ENCODE measurements at regions not wholly inside any gene's neighbourhood (a gene's known extent, or its start where the extent isn't known, plus 50 kb on each side); places are given as distances from the start of the nearest gene placed in this dataset.
"Not testable (repeated sequence)": the region's sequence is repeated elsewhere in the genome, so short reads cannot be mapped to it uniquely, and the experiment has no call there.

- DNase-seq (ENCODE audit: low spot score) = no peak
- peaks cover 6% of the 10 kb centered on the region for H3K9me3 Mint-ChIP-seq (ENCODE audit: unreplicated experiment)
- H3K27ac Mint-ChIP-seq (ENCODE audit: unreplicated experiment) = no peak overlapping the region
- H3K27me3 Mint-ChIP-seq (ENCODE audit: unreplicated experiment) = peaks cover 4% of the 10 kb centered on the region
- no peak for TF ChIP-seq CTCF (IDR thresholded peaks at IDR 0.05; ENCODE audit: unreplicated experiment)
- H3K4me3 Mint-ChIP-seq (ENCODE audit: unreplicated experiment) = no peak overlapping the region
- H3K36me3 Mint-ChIP-seq (ENCODE audit: low read depth, unreplicated experiment) = peaks cover 11% of the 10 kb centered on the region
- H3K4me1 Mint-ChIP-seq (ENCODE audit: unreplicated experiment) = no peaks in the 10 kb centered on the region
These were observed 579.9 kb downstream of the EPM2A start for GRCh38 chr6:145155411-145155810.

DNA sequence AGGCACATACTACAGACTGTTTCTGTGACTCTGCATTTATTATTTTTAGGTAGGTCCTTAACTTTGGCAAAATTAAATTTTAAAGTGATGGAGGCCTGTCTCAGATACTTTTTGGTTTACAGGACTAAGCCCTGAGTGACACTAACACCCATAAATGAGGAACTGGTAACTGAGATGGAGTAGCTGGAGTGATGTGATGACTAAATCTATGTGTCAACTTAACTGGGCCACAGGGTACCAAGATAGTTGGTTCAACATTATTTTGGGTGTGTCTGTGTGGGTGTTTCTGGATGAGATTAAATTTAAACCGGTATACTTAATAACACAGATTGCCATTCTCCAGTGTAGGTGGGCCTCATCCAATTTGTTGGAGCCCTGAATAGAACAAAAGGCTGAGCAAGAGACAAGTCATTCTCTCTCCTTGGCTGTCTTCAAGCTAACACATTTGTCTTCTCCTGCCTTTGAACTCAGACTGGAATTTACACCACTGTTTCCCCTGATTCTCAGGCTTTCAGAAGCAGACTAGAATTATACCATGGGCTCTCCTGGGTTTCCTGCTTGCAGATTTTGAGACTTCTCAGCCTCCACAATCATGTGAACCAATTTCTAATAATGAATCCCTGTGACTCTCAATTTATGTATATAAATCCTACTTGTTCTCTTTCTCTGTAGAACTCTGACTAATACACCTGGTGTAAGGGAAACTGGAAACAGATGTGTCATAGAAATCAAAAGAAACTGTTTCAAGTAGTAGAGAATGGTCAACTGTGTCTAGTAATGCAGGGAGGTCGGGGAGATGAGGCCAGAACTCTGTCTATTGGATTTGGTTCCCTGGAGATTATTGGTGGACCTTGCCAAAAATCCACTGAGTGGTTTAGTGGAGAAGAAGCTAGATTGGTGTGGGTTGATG, 579.2 kb downstream of the EPM2A start:
- no peak for DNase-seq (ENCODE audit: low spot score)
- TF ChIP-seq CTCF (IDR thresholded peaks at IDR 0.05; ENCODE audit: unreplicated experiment) = no peak
- H3K9me3 Mint-ChIP-seq (ENCODE audit: unreplicated experiment) = peaks cover 6% of the 10 kb centered on the region
- no peak overlapping the region for H3K4me3 Mint-ChIP-seq (ENCODE audit: unreplicated experiment)
- no peak overlapping the region for H3K27ac Mint-ChIP-seq (ENCODE audit: unreplicated experiment)
- H3K36me3 Mint-ChIP-seq (ENCODE audit: low read depth, unreplicated experiment) = peaks cover 11% of the 10 kb centered on the region
- H3K4me1 Mint-ChIP-seq (ENCODE audit: unreplicated experiment) = no peaks in the 10 kb centered on the region
- peaks cover 4% of the 10 kb centered on the region for H3K27me3 Mint-ChIP-seq (ENCODE audit: unreplicated experiment)

- H3K9me3 Mint-ChIP-seq (ENCODE audit: unreplicated experiment); H3K27ac Mint-ChIP-seq (ENCODE audit: unreplicated experiment); H3K27me3 Mint-ChIP-seq (ENCODE audit: unreplicated experiment); H3K4me1 Mint-ChIP-seq (ENCODE audit: unreplicated experiment); H3K4me3 Mint-ChIP-seq (ENCODE audit: unreplicated experiment); DNase-seq (ENCODE audit: low spot score): not testable (repeated sequence)
- H3K36me3 Mint-ChIP-seq (ENCODE audit: low read depth, unreplicated experiment) = peaks cover 11% of the 10 kb centered on the region
These were observed 576.7 kb downstream of the EPM2A start for GRCh38 chr6:145158636-145159035.

DNA sequence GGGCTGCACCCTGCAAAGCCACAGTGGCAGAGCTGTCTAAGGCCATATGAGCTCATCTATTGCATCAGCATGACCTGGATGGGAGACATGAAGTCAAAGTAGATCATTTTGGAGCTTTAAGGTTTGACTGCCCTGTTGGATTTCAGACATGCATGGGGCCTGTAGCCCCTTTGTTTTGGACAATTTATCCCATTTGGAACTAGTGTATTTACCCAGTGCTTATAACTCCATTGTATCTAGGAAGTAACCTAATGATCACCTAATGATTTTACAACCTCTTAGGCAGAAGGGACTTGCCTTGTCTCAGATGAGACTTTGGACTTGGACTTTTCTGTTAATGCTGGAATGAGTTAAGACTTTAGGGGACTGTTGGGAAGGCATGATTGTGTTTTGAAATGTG, 575.4 kb downstream of the EPM2A start:
- no peak overlapping the region for H3K27ac Mint-ChIP-seq (ENCODE audit: unreplicated experiment)
- TF ChIP-seq CTCF (IDR thresholded peaks at IDR 0.05; ENCODE audit: unreplicated experiment) = no peak
- peaks cover 6% of the 10 kb centered on the region for H3K9me3 Mint-ChIP-seq (ENCODE audit: unreplicated experiment)
- DNase-seq (ENCODE audit: low spot score) = no peak
- H3K4me3 Mint-ChIP-seq (ENCODE audit: unreplicated experiment) = no peak overlapping the region
- no peaks in the 10 kb centered on the region for H3K4me1 Mint-ChIP-seq (ENCODE audit: unreplicated experiment)
- H3K27me3 Mint-ChIP-seq (ENCODE audit: unreplicated experiment) = peaks cover 4% of the 10 kb centered on the region
- peaks cover 11% of the 10 kb centered on the region for H3K36me3 Mint-ChIP-seq (ENCODE audit: low read depth, unreplicated experiment)

DNA sequence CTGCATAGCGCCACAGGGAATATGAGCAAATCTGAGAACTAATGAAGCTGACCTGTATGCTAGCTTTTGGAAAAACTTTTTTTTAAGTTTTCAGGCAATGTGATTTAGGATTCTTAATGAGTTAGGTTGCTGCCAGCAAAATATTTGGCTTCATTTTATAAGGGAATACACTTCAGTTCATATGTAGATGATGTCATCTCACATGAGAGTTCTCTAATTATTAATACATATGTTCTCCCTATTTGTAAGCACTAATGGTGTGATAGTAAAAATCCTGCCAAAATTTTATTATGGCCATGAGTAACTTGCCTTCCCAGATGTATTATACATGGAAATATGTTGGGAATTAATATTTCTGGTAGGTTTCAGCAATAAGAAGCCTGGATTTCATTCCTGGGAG, 573.8 kb downstream of the EPM2A start:
- no peak overlapping the region for H3K4me3 Mint-ChIP-seq (ENCODE audit: unreplicated experiment)
- DNase-seq (ENCODE audit: low spot score) = no peak
- H3K27ac Mint-ChIP-seq (ENCODE audit: unreplicated experiment) = no peak overlapping the region

More for the DNA sequence above, 573.8 kb downstream of the EPM2A start:
- Mint-ChIP-seq H3K4me1 (ENCODE audit: unreplicated experiment) (no peaks in the 10 kb centered on the region), H3K9me3 (ENCODE audit: unreplicated experiment) (peaks cover 6% of the 10 kb centered on the region), H3K27me3 (ENCODE audit: unreplicated experiment) (peaks cover 4% of the 10 kb centered on the region), H3K36me3 (ENCODE audit: low read depth, unreplicated experiment) (peaks cover 11% of the 10 kb centered on the region)
- no peak for TF ChIP-seq CTCF (IDR thresholded peaks at IDR 0.05; ENCODE audit: unreplicated experiment)

Measured in endothelial cell (in vitro differentiated cells).